ENCODE measurements at regions not wholly inside any gene's neighbourhood (a gene's known extent, or its start where the extent isn't known, plus 50 kb on each side); places are given as distances from the start of the nearest gene placed in this dataset.
"Not testable (repeated sequence)": the region's sequence is repeated elsewhere in the genome, so short reads cannot be mapped to it uniquely, and the experiment has no call there.

GRCh38 chr14:99035712-99036610 lies 236.0 kb downstream of the BCL11B start:
- Histone ChIP-seq H2BK5ac (ENCODE audit: low read length) (peak overlapping the region; percentile 77), H3K4me1 (ENCODE audit: control insufficient read depth in 2 of 2, insufficient read depth in 1 of 2, low read depth in 1 of 2, low read length in 2 of 2) (peaks cover 0 to 14% of the 10 kb centered on the region in 2 donors), H3K79me1 (ENCODE audit: low read depth, low read length) (no peaks in the 10 kb centered on the region), H3K4me2 (ENCODE audit: insufficient read depth, low read length, poor library complexity, severe bottlenecking) (peak overlapping the region; percentile 36), H3K27me3 (ENCODE audit: control insufficient read depth in 3 of 3, insufficient read depth in 3 of 3, low read depth in 1 of 3, low read length in 3 of 3) (peaks cover 0 to 15% (median 0%) of the 10 kb centered on the region in 3 experiments), H2BK120ac (ENCODE audit: low read depth, low read length) (no peak overlapping the region), H3K36me3 (replicated peaks in 1 of 2; ENCODE audit: control insufficient read depth in 2 of 2, insufficient read depth in 2 of 2, low read length in 2 of 2) (no peaks in the 10 kb centered on the region), H3K4ac (ENCODE audit: low read length) (peak overlapping the region; percentile 5), H3K18ac (ENCODE audit: low read length) (peak overlapping the region; percentile 90), H3K27ac (replicated peaks; ENCODE audit: low read length) (peak overlapping the region; percentile 41), H2BK12ac (ENCODE audit: low read length) (peak overlapping the region; percentile 92), H2BK15ac (ENCODE audit: low read length) (peak overlapping the region; percentile 95), H3K14ac (ENCODE audit: low read length) (peak overlapping the region; percentile 10), H4K91ac (ENCODE audit: low read depth, low read length, poor library complexity) (no peak overlapping the region), H3K9ac (ENCODE audit: low read depth, low read length, poor library complexity) (no peak overlapping the region), H2AFZ (ENCODE audit: low read length) (no peak overlapping the region), H4K8ac (ENCODE audit: low read depth, low read length) (no peak overlapping the region), H3K4me3 (ENCODE audit: low read length in 2 of 2) (no peak overlapping the region), H3K9me3 (replicated peaks in 1 of 2; ENCODE audit: control insufficient read depth in 2 of 2, insufficient read depth in 1 of 2, low read depth in 1 of 2, low read length in 2 of 2) (no peaks in the 10 kb centered on the region), H3K23ac (ENCODE audit: low read depth, low read length, poor library complexity) (no peak overlapping the region), H2AK5ac (ENCODE audit: low read depth, low read length) (peak overlapping the region; percentile 50)
- peak; percentile 51 for DNase-seq (ENCODE audit: low spot score)
- WGBS, 2 donors (ENCODE audit: extremely low coverage in 2 of 2, insufficient read length in 2 of 2, insufficient replicate concordance in 1 of 2), result no CpG with 5 or more reads among the region's 30 CpGs

- H3K9ac ChIP-seq (ENCODE audit: low read depth, low read length, poor library complexity), result no peak overlapping the region
- WGBS, 2 donors (ENCODE audit: extremely low coverage in 2 of 2, insufficient read length in 2 of 2, insufficient replicate concordance in 1 of 2), result no CpG with 5 or more reads among the region's 25 CpGs
Measured at GRCh38 chr14:99036611-99037293, 235.2 kb downstream of the BCL11B start.

GRCh38 chr14:99037326-99037725 lies 234.7 kb downstream of the BCL11B start:
- H2BK12ac ChIP-seq (ENCODE audit: low read length); H2BK5ac ChIP-seq (ENCODE audit: low read length); H3K27ac ChIP-seq (replicated peaks; ENCODE audit: low read length); H3K4ac ChIP-seq (ENCODE audit: low read length); H2BK15ac ChIP-seq (ENCODE audit: low read length); DNase-seq (ENCODE audit: low spot score); H3K14ac ChIP-seq (ENCODE audit: low read length); H3K36me3 ChIP-seq (replicated peaks in 1 of 2; ENCODE audit: control insufficient read depth in 2 of 2, insufficient read depth in 2 of 2, low read length in 2 of 2); H3K9ac ChIP-seq (ENCODE audit: low read depth, low read length, poor library complexity); H2AK5ac ChIP-seq (ENCODE audit: low read depth, low read length); H2AFZ ChIP-seq (ENCODE audit: low read length); H3K23ac ChIP-seq (ENCODE audit: low read depth, low read length, poor library complexity); H3K9me3 ChIP-seq (replicated peaks in 1 of 2; ENCODE audit: control insufficient read depth in 2 of 2, insufficient read depth in 1 of 2, low read depth in 1 of 2, low read length in 2 of 2); H4K91ac ChIP-seq (ENCODE audit: low read depth, low read length, poor library complexity); H3K4me2 ChIP-seq (ENCODE audit: insufficient read depth, low read length, poor library complexity, severe bottlenecking); H3K4me3 ChIP-seq (ENCODE audit: low read length in 2 of 2); H2BK120ac ChIP-seq (ENCODE audit: low read depth, low read length); H3K18ac ChIP-seq (ENCODE audit: low read length); H4K8ac ChIP-seq (ENCODE audit: low read depth, low read length); H3K79me1 ChIP-seq (ENCODE audit: low read depth, low read length): not testable (repeated sequence)
- WGBS, 2 donors (ENCODE audit: extremely low coverage in 2 of 2, insufficient read length in 2 of 2, insufficient replicate concordance in 1 of 2), result no CpG with 5 or more reads among the region's 1 CpG
- H3K4me1 ChIP-seq (ENCODE audit: control insufficient read depth in 2 of 2, insufficient read depth in 1 of 2, low read depth in 1 of 2, low read length in 2 of 2), result peaks cover 0 to 14% of the 10 kb centered on the region in 2 donors
- H3K27me3 ChIP-seq (ENCODE audit: control insufficient read depth in 3 of 3, insufficient read depth in 3 of 3, low read depth in 1 of 3, low read length in 3 of 3), result peaks cover 0 to 19% (median 0%) of the 10 kb centered on the region in 3 experiments

More at GRCh38 chr14:99036611-99037293, 235.2 kb downstream of the BCL11B start:
- no peaks in the 10 kb centered on the region for H3K36me3 ChIP-seq (replicated peaks in 1 of 2; ENCODE audit: control insufficient read depth in 2 of 2, insufficient read depth in 2 of 2, low read length in 2 of 2)
- H2AFZ ChIP-seq (ENCODE audit: low read length), result no peak overlapping the region
- H3K18ac ChIP-seq (ENCODE audit: low read length), result no peak overlapping the region
- H2BK15ac ChIP-seq (ENCODE audit: low read length), result no peak overlapping the region
- H3K79me1 ChIP-seq (ENCODE audit: low read depth, low read length), result no peaks in the 10 kb centered on the region
- no peak overlapping the region for H3K27ac ChIP-seq (replicated peaks; ENCODE audit: low read length)
- H2BK120ac ChIP-seq (ENCODE audit: low read depth, low read length), result no peak overlapping the region
- H3K27me3 ChIP-seq (ENCODE audit: control insufficient read depth in 3 of 3, insufficient read depth in 3 of 3, low read depth in 1 of 3, low read length in 3 of 3), result peaks cover 0 to 19% (median 0%) of the 10 kb centered on the region in 3 experiments
- no peak overlapping the region for H2BK12ac ChIP-seq (ENCODE audit: low read length)
- H3K4me2 ChIP-seq (ENCODE audit: insufficient read depth, low read length, poor library complexity, severe bottlenecking), result no peak overlapping the region
- H3K4me3 ChIP-seq (ENCODE audit: low read length in 2 of 2), result no peak overlapping the region
- no peak overlapping the region for H2AK5ac ChIP-seq (ENCODE audit: low read depth, low read length)
- DNase-seq (ENCODE audit: low spot score), result no peak
- peaks cover 0 to 14% of the 10 kb centered on the region in 2 donors for H3K4me1 ChIP-seq (ENCODE audit: control insufficient read depth in 2 of 2, insufficient read depth in 1 of 2, low read depth in 1 of 2, low read length in 2 of 2)
- no peak overlapping the region for H4K91ac ChIP-seq (ENCODE audit: low read depth, low read length, poor library complexity)
- H3K4ac ChIP-seq (ENCODE audit: low read length), result no peak overlapping the region
- H4K8ac ChIP-seq (ENCODE audit: low read depth, low read length), result no peak overlapping the region
- H2BK5ac ChIP-seq (ENCODE audit: low read length), result peak overlapping the region; percentile 77
- no peaks in the 10 kb centered on the region for H3K9me3 ChIP-seq (replicated peaks in 1 of 2; ENCODE audit: control insufficient read depth in 2 of 2, insufficient read depth in 1 of 2, low read depth in 1 of 2, low read length in 2 of 2)
- no peak overlapping the region for H3K23ac ChIP-seq (ENCODE audit: low read depth, low read length, poor library complexity)
- no peak overlapping the region for H3K14ac ChIP-seq (ENCODE audit: low read length)
